ENCODE measurements at regions not wholly inside any gene's neighbourhood (a gene's known extent, or its start where the extent isn't known, plus 50 kb on each side); places are given as distances from the start of the nearest gene placed in this dataset.

- no peak for TF ChIP-seq CTCF (IDR thresholded peaks at IDR 0.05; ENCODE audit: extremely low read depth, insufficient read depth, missing control alignments)
- in situ Hi-C loops (cut with MboI; ENCODE audit: low pct_unique_long_range_greater_than_20kb, low sequenced_read_pairs, unreplicated experiment), result no loop called here
- DNase-seq (ENCODE audit: low spot score), result no peak
Observed at GRCh38 chr10:131001438-131001837, 310.1 kb downstream of the TCERG1L start.

- in situ Hi-C loops (cut with MboI; ENCODE audit: low pct_unique_long_range_greater_than_20kb, low sequenced_read_pairs, unreplicated experiment), result no loop called here
- DNase-seq (ENCODE audit: low spot score), result no peak
- TF ChIP-seq CTCF (IDR thresholded peaks at IDR 0.05; ENCODE audit: extremely low read depth, insufficient read depth, missing control alignments), result no peak
Observed at GRCh38 chr10:131002031-131002861, 309.3 kb downstream of the TCERG1L start.

- DNase-seq (ENCODE audit: low spot score), result no peak
- in situ Hi-C loops (cut with MboI; ENCODE audit: low pct_unique_long_range_greater_than_20kb, low sequenced_read_pairs, unreplicated experiment), result no loop called here
- TF ChIP-seq CTCF (IDR thresholded peaks at IDR 0.05; ENCODE audit: extremely low read depth, insufficient read depth, missing control alignments), result no peak
Observed at GRCh38 chr10:131003455-131003854, 308.1 kb downstream of the TCERG1L start.

GRCh38 chr10:131004276-131004675, 307.2 kb downstream of the TCERG1L start:
- DNase-seq (ENCODE audit: low spot score), result no peak
- in situ Hi-C loops (cut with MboI; ENCODE audit: low pct_unique_long_range_greater_than_20kb, low sequenced_read_pairs, unreplicated experiment), result no loop called here
- TF ChIP-seq CTCF (IDR thresholded peaks at IDR 0.05; ENCODE audit: extremely low read depth, insufficient read depth, missing control alignments), result no peak

GRCh38 chr10:131006458-131007256, 304.9 kb downstream of the TCERG1L start:
- no peak for TF ChIP-seq CTCF (IDR thresholded peaks at IDR 0.05; ENCODE audit: extremely low read depth, insufficient read depth, missing control alignments)
- in situ Hi-C loops (cut with MboI; ENCODE audit: low pct_unique_long_range_greater_than_20kb, low sequenced_read_pairs, unreplicated experiment), result no loop called here
- DNase-seq (ENCODE audit: low spot score), result no peak

GRCh38 chr10:131009791-131010190, 301.7 kb downstream of the TCERG1L start:
- no peak for TF ChIP-seq CTCF (IDR thresholded peaks at IDR 0.05; ENCODE audit: extremely low read depth, insufficient read depth, missing control alignments)
- no peak for DNase-seq (ENCODE audit: low spot score)
- in situ Hi-C loops (cut with MboI; ENCODE audit: low pct_unique_long_range_greater_than_20kb, low sequenced_read_pairs, unreplicated experiment), result no loop called here
